CD4-positive, alpha-beta T cell (primary cell): ENCODE measurements at regions not wholly inside any gene's neighbourhood (a gene's known extent, or its start where the extent isn't known, plus 50 kb on each side); places are given as distances from the start of the nearest gene placed in this dataset.

Experiments
- ATAC-seq: fragments of 200-7000 bp; cut with Tn5 transposase; one replicate; pipeline ENCODE4 v1.10.0; 2022; ENCODE audit warnings: mild to moderate bottlenecking; ENCODE audit not compliant: poor library complexity
- CTCF ChIA-PET: fragments of 350-600 bp; sonication (Branson Sonifier 250); formaldehyde crosslinking; loops from one replicate; lab custom pipeline; 2021; ENCODE audit warnings: antibody characterized with exemption, inconsistent platforms; lab: Charles Lee
- POLR2A ChIA-PET: fragments of 350-600 bp; sonication (Branson Sonifier 250); formaldehyde crosslinking; loops from one replicate; lab custom pipeline; 2021; ENCODE audit warnings: antibody characterized with exemption, inconsistent platforms; lab: Charles Lee
- DNase-seq, 14 experiments: peaks; one replicate each; pipeline ENCODE4 v3.0.0-alpha.2; 2013 to 2020; ENCODE audit warnings: mixed read lengths in 2 of 14
- H3K27ac ChIP-seq, 2 donors: one replicate each; pipeline versions ENCODE4 v1.5.1 to v1.7.0; 2013; ENCODE audit warnings: low read length in 2 of 2, low read depth in 1 of 2, mild to moderate bottlenecking in 1 of 2
- H3K27me3 ChIP-seq, 2 experiments: 1 replicate in 1 of 2; 2 replicates in 1 of 2; pipeline versions ENCODE4 v1.6.1 to v1.7.0; 2013; ENCODE audit warnings: low read length in 2 of 2, control low read depth in 1 of 2, mild to moderate bottlenecking in 1 of 2, moderate library complexity in 1 of 2; ENCODE audit not compliant: insufficient read depth in 2 of 2, control insufficient read depth in 1 of 2
- H3K36me3 ChIP-seq: one replicate; pipeline ENCODE4 v1.6.1; 2013; ENCODE audit warnings: low read length, control low read depth; ENCODE audit not compliant: insufficient read depth
- H3K4me1 ChIP-seq: one replicate; pipeline ENCODE4 v1.6.1; 2013; ENCODE audit warnings: low read length, control low read depth; ENCODE audit not compliant: insufficient read depth
- H3K4me3 ChIP-seq: one replicate; pipeline ENCODE4 v1.5.1; 2013; ENCODE audit warnings: mild to moderate bottlenecking, low read length, moderate library complexity
- H3K9me3 ChIP-seq, 2 experiments: 1 replicate in 1 of 2; 2 replicates in 1 of 2; pipeline versions ENCODE4 v1.6.1 to v1.7.0; 2013; ENCODE audit warnings: low read length in 2 of 2, mild to moderate bottlenecking in 2 of 2, control low read depth in 1 of 2, moderate library complexity in 1 of 2; ENCODE audit not compliant: control insufficient read depth in 1 of 2, insufficient read depth in 1 of 2
- H3K27ac Mint-ChIP-seq: one replicate; pipeline ENCODE4 v1.8.0; 2020; ENCODE audit warnings: mixed read lengths
- H3K27me3 Mint-ChIP-seq: one replicate; pipeline ENCODE4 v1.8.0; 2021; ENCODE audit warnings: mixed read lengths
- H3K36me3 Mint-ChIP-seq: one replicate; pipeline ENCODE4 v1.8.0; 2021; ENCODE audit warnings: low read depth, mixed read lengths
- H3K4me1 Mint-ChIP-seq: one replicate; pipeline ENCODE4 v1.8.0; 2021; ENCODE audit warnings: low read depth, mixed read lengths
- H3K4me3 Mint-ChIP-seq: one replicate; pipeline ENCODE4 v1.8.0; 2020; ENCODE audit warnings: mild to moderate bottlenecking, mixed read lengths
- H3K9me3 Mint-ChIP-seq: one replicate; pipeline ENCODE4 v1.8.0; 2020; ENCODE audit warnings: mixed read lengths
- intact Hi-C, 2 experiments: fragments of 100-400 bp; cut with DNase I in 1 of 2; cut with micrococcal nuclease in 1 of 2; formaldehyde crosslinking; loops; one replicate each; pipeline versions ENCODE4 v1.15.1 to v1.9.0; 2023 to 2025; cut with DNase I, micrococcal nuclease
- TF ChIP-seq, protein P1 (sequence below): fragments of 200-600 bp; IDR thresholded peaks from one replicate; pipeline ENCODE4 v1.8.0; 2022; ENCODE audit warnings: antibody characterized with exemption, mild to moderate bottlenecking

DNA sequence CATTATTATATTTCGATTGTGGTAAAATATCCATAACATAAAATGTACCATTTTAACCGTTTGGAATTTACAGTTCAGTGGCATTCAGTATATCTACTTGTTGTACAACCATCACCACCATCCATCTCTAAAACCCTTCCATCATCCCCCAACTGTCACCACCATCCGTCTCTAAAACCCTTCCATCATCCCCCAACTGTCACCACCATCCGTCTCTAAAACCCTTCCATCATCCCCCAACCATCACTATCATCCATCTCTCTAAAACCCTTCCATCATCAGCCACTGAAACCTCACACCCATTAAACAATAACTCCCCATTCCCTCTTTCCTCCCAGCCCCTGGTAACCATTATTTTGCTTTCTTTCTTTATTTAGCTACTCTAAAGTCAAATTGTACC lies 144.2 kb upstream of the EEA1 start:
- Histone ChIP-seq H3K4me3 (no peak overlapping the region), H3K36me3 (no peaks in the 10 kb centered on the region), H3K4me1 (no peaks in the 10 kb centered on the region), H3K9me3 (no peaks in the 10 kb centered on the region), H3K27me3 (no peaks in the 10 kb centered on the region), H3K27ac (no peak overlapping the region)
- CTCF ChIA-PET: no interaction called here
- intact Hi-C loops: no loop called here
- Mint-ChIP-seq H3K27ac (no peak overlapping the region), H3K9me3 (no peaks in the 10 kb centered on the region), H3K36me3 (no peaks in the 10 kb centered on the region), H3K27me3 (no peaks in the 10 kb centered on the region), H3K4me3 (no peak overlapping the region), H3K4me1 (no peaks in the 10 kb centered on the region)
- ATAC-seq (no peak), DNase-seq (no peak)
- TF ChIP-seq, protein P1, sequence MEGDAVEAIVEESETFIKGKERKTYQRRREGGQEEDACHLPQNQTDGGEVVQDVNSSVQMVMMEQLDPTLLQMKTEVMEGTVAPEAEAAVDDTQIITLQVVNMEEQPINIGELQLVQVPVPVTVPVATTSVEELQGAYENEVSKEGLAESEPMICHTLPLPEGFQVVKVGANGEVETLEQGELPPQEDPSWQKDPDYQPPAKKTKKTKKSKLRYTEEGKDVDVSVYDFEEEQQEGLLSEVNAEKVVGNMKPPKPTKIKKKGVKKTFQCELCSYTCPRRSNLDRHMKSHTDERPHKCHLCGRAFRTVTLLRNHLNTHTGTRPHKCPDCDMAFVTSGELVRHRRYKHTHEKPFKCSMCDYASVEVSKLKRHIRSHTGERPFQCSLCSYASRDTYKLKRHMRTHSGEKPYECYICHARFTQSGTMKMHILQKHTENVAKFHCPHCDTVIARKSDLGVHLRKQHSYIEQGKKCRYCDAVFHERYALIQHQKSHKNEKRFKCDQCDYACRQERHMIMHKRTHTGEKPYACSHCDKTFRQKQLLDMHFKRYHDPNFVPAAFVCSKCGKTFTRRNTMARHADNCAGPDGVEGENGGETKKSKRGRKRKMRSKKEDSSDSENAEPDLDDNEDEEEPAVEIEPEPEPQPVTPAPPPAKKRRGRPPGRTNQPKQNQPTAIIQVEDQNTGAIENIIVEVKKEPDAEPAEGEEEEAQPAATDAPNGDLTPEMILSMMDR: no peak
- POLR2A ChIA-PET: no interaction called here

DNA sequence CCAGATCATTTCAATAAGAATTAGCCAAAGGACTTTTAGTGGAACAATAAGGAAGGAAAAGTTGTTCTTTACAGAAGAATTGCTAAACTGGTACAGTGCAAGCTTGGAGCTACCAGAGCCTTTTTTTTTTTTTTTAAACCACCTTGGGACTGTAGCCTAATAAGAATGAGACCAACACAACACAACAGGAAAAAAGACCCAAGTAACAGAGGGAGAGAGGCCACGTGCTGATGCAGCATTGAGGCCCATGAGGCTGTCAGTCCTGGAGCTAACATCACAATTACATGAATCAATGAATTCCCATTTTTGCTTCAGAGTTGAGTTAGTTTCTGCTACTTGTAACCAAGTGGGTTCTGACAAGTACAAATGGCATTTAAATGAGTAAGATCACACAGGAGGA lies 149.0 kb upstream of the EEA1 start:
- no peaks in the 10 kb centered on the region for H3K27me3 Mint-ChIP-seq
- Histone ChIP-seq H3K27me3 (no peaks in the 10 kb centered on the region), H3K4me3 (no peak overlapping the region), H3K36me3 (no peaks in the 10 kb centered on the region), H3K9me3 (peaks cover 0 to 5% of the 10 kb centered on the region in 2 experiments), H3K27ac (no peak overlapping the region), H3K4me1 (no peaks in the 10 kb centered on the region)
- intact Hi-C loops: no loop called here
- no peak overlapping the region for H3K27ac Mint-ChIP-seq
- H3K4me1 Mint-ChIP-seq: no peaks in the 10 kb centered on the region
- ChIA-PET CTCF (no interaction called here), POLR2A (no interaction called here)
- DNase-seq (no peak), ATAC-seq (no peak)
- H3K9me3 Mint-ChIP-seq: no peaks in the 10 kb centered on the region
- TF ChIP-seq, protein P1: no peak
- H3K36me3 Mint-ChIP-seq: no peaks in the 10 kb centered on the region
- H3K4me3 Mint-ChIP-seq: no peak overlapping the region

DNA sequence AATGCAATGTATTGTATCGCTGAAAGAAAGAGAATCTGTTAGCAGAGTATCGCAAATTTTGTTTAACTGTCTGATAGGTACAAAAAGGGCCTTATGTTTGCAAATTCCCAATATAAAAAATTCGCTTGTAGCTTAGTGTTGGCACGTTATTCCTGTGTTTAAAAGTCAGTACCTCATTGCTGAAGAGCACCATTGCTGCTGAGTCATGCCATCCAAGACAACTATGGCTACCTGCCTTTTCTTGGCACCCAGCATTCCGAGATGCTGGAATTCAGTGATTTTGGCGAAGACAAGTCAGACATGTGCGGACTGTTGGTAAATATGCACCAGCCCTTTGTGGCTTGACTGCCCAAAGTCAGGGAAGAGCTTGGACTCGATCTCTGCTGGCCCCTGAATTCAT lies 149.5 kb upstream of the EEA1 start:
- Mint-ChIP-seq H3K27ac (no peak overlapping the region), H3K36me3 (no peaks in the 10 kb centered on the region), H3K27me3 (no peaks in the 10 kb centered on the region), H3K4me1 (no peaks in the 10 kb centered on the region), H3K4me3 (no peak overlapping the region), H3K9me3 (no peaks in the 10 kb centered on the region)
- H3K4me3 ChIP-seq: no peak overlapping the region
- CTCF ChIA-PET: no interaction called here
- DNase-seq: no peak
- intact Hi-C loops: no loop called here
- no peak for ATAC-seq
- peaks cover 0 to 5% of the 10 kb centered on the region in 2 experiments for H3K9me3 ChIP-seq
- H3K36me3 ChIP-seq: no peaks in the 10 kb centered on the region
- TF ChIP-seq, protein P1: no peak
- POLR2A ChIA-PET: no interaction called here
- no peaks in the 10 kb centered on the region for H3K27me3 ChIP-seq
- no peak overlapping the region for H3K27ac ChIP-seq
- H3K4me1 ChIP-seq: no peaks in the 10 kb centered on the region
